GM12878 (cell line): ENCODE measurements at regions not wholly inside any gene's neighbourhood (a gene's known extent, or its start where the extent isn't known, plus 50 kb on each side); places are given as distances from the start of the nearest gene placed in this dataset.

Experiments used
- ATAC-seq: fragments of 200-7000 bp; cut with Tn5 transposase; 3 replicates; pipeline ENCODE4 v1.9.1; 2020; ENCODE audit warnings: mild to moderate bottlenecking, moderate library complexity
- BruUV-seq: library from RNA; stranded (reverse); fragments of 400-500 nt; replicated peaks from 2 replicates; lab custom pipeline; 2021; lab: Mats Ljungman, UMichigan
- CTCF ChIA-PET: fragments of 300-600 bp; sonication (Branson Sonifier 250); formaldehyde crosslinking; extraction: SDS; loops from one replicate; lab custom pipeline; 2021; ENCODE audit warnings: inconsistent platforms; lab: Yijun Ruan, JAX
- POLR2A ChIA-PET: fragments of 350-600 bp; formaldehyde crosslinking; extraction: SDS; loops from one replicate; lab custom pipeline; 2021; ENCODE audit warnings: inconsistent platforms; lab: Charles Lee
- RAD21 ChIA-PET: fragments of 300-600 bp; sonication (Branson Sonifier 250); formaldehyde crosslinking; loops from one replicate; lab custom pipeline; 2023; ENCODE audit warnings: antibody characterized with exemption; ENCODE audit not compliant: unreplicated experiment; lab: Charles Lee
- SMC1A ChIA-PET: fragments of 300-600 bp; sonication (Branson Sonifier 250); formaldehyde crosslinking; loops from one replicate; lab custom pipeline; 2023; ENCODE audit not compliant: unreplicated experiment, uncharacterized antibody; lab: Charles Lee
- DNase-seq: peaks from one replicate; pipeline ENCODE4 v3.0.0-alpha.2; 2011; ENCODE audit warnings: low read depth, low spot score
- FAIRE-seq: peaks from 3 replicates; lab custom pipeline; 2011; peaks lifted over from hg19 to GRCh38; lab: Jason Lieb, UNC
- H2AFZ ChIP-seq: 2 replicates; pipeline ENCODE4 v1.6.0; 2011; ENCODE audit warnings: low read depth, low read length, control low read depth; ENCODE audit not compliant: control insufficient read depth
- H3K27ac ChIP-seq: 2 replicates; pipeline ENCODE4 v1.5.1; 2011; ENCODE audit warnings: control low read depth; ENCODE audit not compliant: control insufficient read depth, insufficient read depth
- H3K27me3 ChIP-seq, 2 experiments: replicated peaks in 1 of 2; 2 replicates each; pipeline versions ENCODE4 v1.6.0 to v1.6.1; 2011; ENCODE audit warnings: low read length in 1 of 2; ENCODE audit not compliant: control insufficient read depth in 2 of 2, insufficient read depth in 2 of 2
- H3K36me3 ChIP-seq, 2 experiments: 2 replicates each; pipeline ENCODE4 v1.5.1; 2011; ENCODE audit warnings: low read length in 1 of 2; ENCODE audit not compliant: control insufficient read depth in 2 of 2, insufficient read depth in 2 of 2
- H3K4me1 ChIP-seq: 2 replicates; pipeline ENCODE4 v1.6.1; 2011; ENCODE audit warnings: mild to moderate bottlenecking, low read length, moderate library complexity, mixed read lengths; ENCODE audit not compliant: control insufficient read depth, insufficient read depth
- H3K4me2 ChIP-seq: 2 replicates; pipeline ENCODE4 v1.6.0; 2011; ENCODE audit warnings: control low read depth; ENCODE audit not compliant: control insufficient read depth, insufficient read depth
- H3K4me3 ChIP-seq: fragments of 200-600 bp; sonication (generic); 2 replicates; pipeline ENCODE4 v1.5.1; 2016
- H3K79me2 ChIP-seq: 2 replicates; pipeline ENCODE4 v1.6.0; 2011; ENCODE audit warnings: low read length; ENCODE audit not compliant: control insufficient read depth, insufficient read depth
- H3K9ac ChIP-seq: 2 replicates; pipeline ENCODE4 v1.8.0; 2011; ENCODE audit warnings: low read length, control low read depth, mixed read lengths; ENCODE audit not compliant: control insufficient read depth, insufficient read depth
- H3K9me3 ChIP-seq: replicated peaks from 3 replicates; pipeline ENCODE4 v1.5.1; 2011; ENCODE audit warnings: mild to moderate bottlenecking, low read length; ENCODE audit not compliant: control insufficient read depth, insufficient read depth
- H4K20me1 ChIP-seq: 2 replicates; pipeline ENCODE4 v1.6.0; 2011; ENCODE audit not compliant: control insufficient read depth, insufficient read depth
- BHLHE40 ChIP-seq, 2 experiments: fragments of 450-650 bp in 1 of 2; IDR thresholded peaks; 2 replicates each; pipeline ENCODE4 v1.6.1; 2011 to 2017; ENCODE audit warnings: low read depth in 2 of 2, borderline replicate concordance in 1 of 2, improper control_type of control experiment in 1 of 2, low read length in 1 of 2, mild to moderate bottlenecking in 1 of 2
- BMI1 ChIP-seq: fragments of 450-650 bp; IDR thresholded peaks from 2 replicates; pipeline ENCODE4 v1.6.1; 2016; ENCODE audit warnings: mild to moderate bottlenecking, moderate library complexity, borderline replicate concordance
- E2F8 ChIP-seq: fragments of 450-650 bp; IDR thresholded peaks from 2 replicates; pipeline ENCODE4 v1.6.1; 2018; ENCODE audit warnings: mild to moderate bottlenecking, low read depth, moderate library complexity; ENCODE audit not compliant: partially characterized antibody
- FOS ChIP-seq: IDR thresholded peaks from 3 replicates; pipeline ENCODE4 v1.6.1; 2011; ENCODE audit warnings: borderline replicate concordance; ENCODE audit not compliant: insufficient read length; ENCODE audit errors: extremely low read depth
- FOXM1 ChIP-seq: IDR thresholded peaks from 2 replicates; pipeline ENCODE4 v1.6.1; 2012; ENCODE audit warnings: low read depth, mild to moderate bottlenecking, inconsistent platforms, low read length, moderate library complexity
- HCFC1 ChIP-seq: fragments of 150-350 bp; IDR thresholded peaks from 2 replicates; pipeline ENCODE4 v1.6.1; 2014; ENCODE audit warnings: low read length
- RB1 ChIP-seq: fragments of 450-650 bp; formaldehyde crosslinking; IDR thresholded peaks from 2 replicates; pipeline ENCODE4 v1.6.1; 2017; ENCODE audit warnings: mild to moderate bottlenecking, borderline replicate concordance
- ZNF622 ChIP-seq: fragments of 450-650 bp; IDR thresholded peaks from 2 replicates; pipeline ENCODE4 v1.6.1; 2017; ENCODE audit warnings: mild to moderate bottlenecking, inconsistent platforms
- ZNF687 ChIP-seq: fragments of 450-650 bp; IDR thresholded peaks from 2 replicates; pipeline ENCODE4 v1.6.1; 2017; ENCODE audit warnings: mild to moderate bottlenecking, moderate library complexity
- WGBS: methylation state at CpG from one replicate; pipeline ENCODE4 v1.1.6; 2016; ENCODE audit warnings: low lambda C conversion rate; ENCODE audit not compliant: insufficient replicate concordance, insufficient coverage; ENCODE audit errors: missing lambda C conversion rate; 5-methylcytosine and 5-hydroxymethylcytosine counted together
- in situ Hi-C: fragments of 300-500 bp; cut with MboI; formaldehyde crosslinking; loops from 9 replicates; pipeline ENCODE4 v1.14.3; 2018; ENCODE audit warnings: mixed read lengths
- intact Hi-C: fragments of 100-400 bp; cut with micrococcal nuclease; formaldehyde crosslinking; loops from one replicate; pipeline ENCODE4 v1.14.2; 2022; ENCODE audit not compliant: unreplicated experiment
- TF ChIP-seq, protein P1 (sequence below): fragments of 450-650 bp; IDR thresholded peaks from 2 replicates; pipeline ENCODE4 v1.6.1; 2017; ENCODE audit warnings: low read depth, mild to moderate bottlenecking, moderate library complexity

DNA sequence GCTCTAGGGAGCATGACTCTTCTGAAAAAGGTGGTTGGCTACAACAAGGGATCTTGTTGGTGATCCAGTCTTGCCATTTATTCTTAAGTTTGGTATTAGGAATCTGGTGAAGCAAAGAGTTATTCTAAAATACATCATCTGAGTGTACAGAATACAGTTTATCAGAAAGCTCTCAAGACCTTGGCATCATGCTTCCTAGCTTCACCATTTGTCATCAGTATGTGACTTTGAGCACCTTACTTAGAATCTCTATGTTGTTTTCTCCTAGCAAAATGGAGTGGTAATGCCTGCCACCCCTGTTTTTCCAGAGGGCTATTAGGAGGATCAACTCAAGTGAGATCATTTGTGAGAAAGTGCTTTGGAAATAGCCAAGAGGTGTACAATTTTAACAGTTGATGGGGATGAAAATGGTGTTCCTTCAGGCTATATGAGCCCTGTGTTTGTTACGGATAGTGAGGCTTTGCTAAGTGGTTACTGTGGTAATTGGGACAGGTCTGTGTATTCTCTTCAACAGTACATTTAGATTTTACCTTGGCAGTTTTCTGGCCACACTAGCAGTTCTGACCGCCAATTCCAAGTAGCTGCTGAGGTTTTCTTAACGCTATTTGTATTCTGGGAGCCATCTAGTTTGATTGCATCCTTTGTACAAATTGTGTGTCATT is 120.5 kb downstream of the DISP1 start:
- Histone ChIP-seq H3K27ac (no peak overlapping the region), H2AFZ (no peak overlapping the region), H3K4me3 (no peak overlapping the region), H4K20me1 (no peaks in the 10 kb centered on the region), H3K27me3 (no peaks in the 10 kb centered on the region), H3K4me2 (no peak overlapping the region), H3K9me3 (no peaks in the 10 kb centered on the region), H3K9ac (no peak overlapping the region), H3K36me3 (no peaks in the 10 kb centered on the region), H3K79me2 (no peaks in the 10 kb centered on the region), H3K4me1 (no peaks in the 10 kb centered on the region)
- BruUV-seq = no TSS peak
- no peak for TF ChIP-seq HCFC1
- TF ChIP-seq BMI1 = no peak
- TF ChIP-seq FOS = no peak
- TF ChIP-seq E2F8 = no peak
- no peak for TF ChIP-seq ZNF622
- TF ChIP-seq, protein P1, sequence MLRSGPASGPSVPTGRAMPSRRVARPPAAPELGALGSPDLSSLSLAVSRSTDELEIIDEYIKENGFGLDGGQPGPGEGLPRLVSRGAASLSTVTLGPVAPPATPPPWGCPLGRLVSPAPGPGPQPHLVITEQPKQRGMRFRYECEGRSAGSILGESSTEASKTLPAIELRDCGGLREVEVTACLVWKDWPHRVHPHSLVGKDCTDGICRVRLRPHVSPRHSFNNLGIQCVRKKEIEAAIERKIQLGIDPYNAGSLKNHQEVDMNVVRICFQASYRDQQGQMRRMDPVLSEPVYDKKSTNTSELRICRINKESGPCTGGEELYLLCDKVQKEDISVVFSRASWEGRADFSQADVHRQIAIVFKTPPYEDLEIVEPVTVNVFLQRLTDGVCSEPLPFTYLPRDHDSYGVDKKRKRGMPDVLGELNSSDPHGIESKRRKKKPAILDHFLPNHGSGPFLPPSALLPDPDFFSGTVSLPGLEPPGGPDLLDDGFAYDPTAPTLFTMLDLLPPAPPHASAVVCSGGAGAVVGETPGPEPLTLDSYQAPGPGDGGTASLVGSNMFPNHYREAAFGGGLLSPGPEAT = no peak
- TF ChIP-seq FOXM1 = no peak
- TF ChIP-seq RB1 = no peak
- TF ChIP-seq BHLHE40 (IDR thresholded peaks at IDR 0.05; ENCODE audit: borderline replicate concordance in 1 of 2, low read depth in 2 of 2, low read length in 1 of 2) = no peak
- TF ChIP-seq ZNF687 = no peak
- in situ Hi-C loops = no loop called here
- POLR2A ChIA-PET = no interaction called here
- SMC1A ChIA-PET = no interaction called here
- RAD21 ChIA-PET = no interaction called here
- CTCF ChIA-PET = no interaction called here
- WGBS = 87% methylated on average over 3 of the region's 3 CpGs
- FAIRE-seq (peak; percentile 41), DNase-seq (no peak), ATAC-seq (no peak)
- intact Hi-C loops = no loop called here
